GM12878 (cell line): ENCODE measurements at regions not wholly inside any gene's neighbourhood (a gene's known extent, or its start where the extent isn't known, plus 50 kb on each side); places are given as distances from the start of the nearest gene placed in this dataset.

Experiments
- FOXK2 ChIP-seq: fragments of 450-650 bp; IDR thresholded peaks from 2 replicates; pipeline ENCODE4 v1.6.1; 2017; ENCODE audit warnings: mild to moderate bottlenecking, moderate library complexity
- GABPA ChIP-seq: IDR thresholded peaks from 2 replicates; pipeline ENCODE4 v1.6.1; 2014; ENCODE audit warnings: antibody characterized with exemption, low read depth, mild to moderate bottlenecking, inconsistent platforms
- MEF2A ChIP-seq: IDR thresholded peaks from 2 replicates; pipeline ENCODE4 v1.6.1; 2011; ENCODE audit warnings: low read depth, mild to moderate bottlenecking, low read length, moderate library complexity; ENCODE audit not compliant: insufficient read depth
- NBN ChIP-seq: fragments of 450-650 bp; IDR thresholded peaks from 2 replicates; pipeline ENCODE4 v1.6.1; 2016
- POLR2A ChIP-seq: IDR thresholded peaks from 2 replicates; pipeline ENCODE4 v1.6.1; 2011; ENCODE audit warnings: low read depth, mild to moderate bottlenecking, low read length
- SMC3 ChIP-seq: IDR thresholded peaks from 2 replicates; pipeline ENCODE4 v1.6.1; 2011; ENCODE audit warnings: low read length, improper control_type of control experiment, borderline replicate concordance
- TAF1 ChIP-seq: IDR thresholded peaks from 2 replicates; pipeline ENCODE4 v1.6.1; 2011; ENCODE audit warnings: mild to moderate bottlenecking, low read depth, low read length, borderline replicate concordance
- YY1 ChIP-seq: IDR thresholded peaks from 2 replicates; pipeline ENCODE4 v1.6.1; 2011; ENCODE audit warnings: low read depth, mild to moderate bottlenecking, low read length
- ZNF207 ChIP-seq: fragments of 450-650 bp; IDR thresholded peaks from 2 replicates; pipeline ENCODE4 v1.6.1; 2014; ENCODE audit warnings: antibody characterized with exemption, mild to moderate bottlenecking, borderline replicate concordance

DNA sequence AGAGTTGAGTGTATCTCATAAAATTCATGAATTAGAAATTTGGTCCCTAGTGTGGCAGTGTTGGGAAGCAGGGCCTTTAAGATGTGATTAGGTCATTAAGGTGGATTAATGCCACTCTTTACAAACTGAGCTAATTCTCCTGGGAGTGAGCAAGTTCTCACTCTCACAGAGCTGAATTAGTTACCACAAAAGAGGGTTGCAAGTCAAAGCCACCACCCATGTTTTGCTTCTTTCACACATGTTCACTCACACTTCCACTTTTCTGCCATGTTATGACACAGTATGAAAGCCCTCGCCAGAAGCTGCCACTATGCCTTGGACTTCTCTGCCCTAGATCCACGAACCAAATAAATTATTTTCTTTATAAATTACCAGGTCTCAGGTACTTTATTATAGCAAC, 332.1 kb downstream of the ARAP2 start:
- TF ChIP-seq NBN = 0 out of 2 replicates have a peak, but pooled peaks have one; percentile 54
- TF ChIP-seq MEF2A = no peak
- no peak for TF ChIP-seq POLR2A
- TF ChIP-seq TAF1 = no peak
- no peak for TF ChIP-seq GABPA
- TF ChIP-seq YY1 = no peak
- no peak for TF ChIP-seq ZNF207
- TF ChIP-seq SMC3 = no peak
- TF ChIP-seq FOXK2 = no peak
